Nephron (organoid): ENCODE measurements at regions not wholly inside any gene's neighbourhood (a gene's known extent, or its start where the extent isn't known, plus 50 kb on each side); places are given as distances from the start of the nearest gene placed in this dataset.

Experiments
- H3K27ac Mint-ChIP-seq, 3 experiments: 2 replicates each; pipeline ENCODE4 v1.8.0; 2020; ENCODE audit warnings: mixed read lengths in 3 of 3, mild to moderate bottlenecking in 2 of 3, moderate library complexity in 1 of 3
- H3K27me3 Mint-ChIP-seq: 2 replicates; pipeline ENCODE4 v1.8.0; 2021; ENCODE audit warnings: low read depth, mild to moderate bottlenecking, moderate library complexity, mixed read lengths
- H3K36me3 Mint-ChIP-seq: 2 replicates; pipeline ENCODE4 v1.8.0; 2020; ENCODE audit warnings: low read depth, mixed read lengths
- H3K4me1 Mint-ChIP-seq: 2 replicates; pipeline ENCODE4 v1.8.0; 2020; ENCODE audit warnings: mixed read lengths
- H3K4me3 Mint-ChIP-seq, 3 experiments: 2 replicates each; pipeline ENCODE4 v1.8.0; 2020; ENCODE audit warnings: mild to moderate bottlenecking in 3 of 3, mixed read lengths in 3 of 3, moderate library complexity in 2 of 3
- H3K9me3 Mint-ChIP-seq: 2 replicates; pipeline ENCODE4 v1.8.0; 2020; ENCODE audit warnings: mixed read lengths
- TF ChIP-seq, protein P1 (sequence below), 3 experiments: fragments of 200-600 bp; sonication (generic); IDR thresholded peaks; one replicate each; pipeline ENCODE4 v1.5.0; 2021; ENCODE audit warnings: antibody characterized with exemption in 3 of 3; ENCODE audit not compliant: unreplicated experiment in 3 of 3

DNA sequence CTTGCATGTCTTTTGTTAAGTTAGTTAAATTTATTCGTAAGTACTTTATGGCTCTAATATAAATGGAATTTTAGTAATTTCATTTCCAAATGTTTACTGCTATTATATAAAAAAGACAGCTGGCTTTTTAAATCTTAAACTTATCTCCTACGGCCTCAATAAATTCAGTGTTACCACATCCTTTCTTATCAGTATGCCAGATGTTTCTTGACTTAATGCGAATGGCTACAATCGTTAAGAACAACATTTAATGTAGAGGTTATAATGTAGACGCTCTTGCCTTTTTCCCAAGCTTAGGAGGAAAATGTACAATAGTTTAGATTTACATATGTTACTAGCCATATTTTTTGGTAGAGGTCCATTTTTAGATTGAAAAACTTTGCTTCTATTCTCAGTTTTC is 659.4 kb downstream of the TENT5A start:
- Mint-ChIP-seq H3K36me3 (no peaks in the 10 kb centered on the region), H3K27me3 (no peaks in the 10 kb centered on the region), H3K4me1 (no peaks in the 10 kb centered on the region), H3K9me3 (peaks cover 7% of the 10 kb centered on the region), H3K27ac (no peak overlapping the region), H3K4me3 (no peak overlapping the region)
- TF ChIP-seq, protein P1, sequence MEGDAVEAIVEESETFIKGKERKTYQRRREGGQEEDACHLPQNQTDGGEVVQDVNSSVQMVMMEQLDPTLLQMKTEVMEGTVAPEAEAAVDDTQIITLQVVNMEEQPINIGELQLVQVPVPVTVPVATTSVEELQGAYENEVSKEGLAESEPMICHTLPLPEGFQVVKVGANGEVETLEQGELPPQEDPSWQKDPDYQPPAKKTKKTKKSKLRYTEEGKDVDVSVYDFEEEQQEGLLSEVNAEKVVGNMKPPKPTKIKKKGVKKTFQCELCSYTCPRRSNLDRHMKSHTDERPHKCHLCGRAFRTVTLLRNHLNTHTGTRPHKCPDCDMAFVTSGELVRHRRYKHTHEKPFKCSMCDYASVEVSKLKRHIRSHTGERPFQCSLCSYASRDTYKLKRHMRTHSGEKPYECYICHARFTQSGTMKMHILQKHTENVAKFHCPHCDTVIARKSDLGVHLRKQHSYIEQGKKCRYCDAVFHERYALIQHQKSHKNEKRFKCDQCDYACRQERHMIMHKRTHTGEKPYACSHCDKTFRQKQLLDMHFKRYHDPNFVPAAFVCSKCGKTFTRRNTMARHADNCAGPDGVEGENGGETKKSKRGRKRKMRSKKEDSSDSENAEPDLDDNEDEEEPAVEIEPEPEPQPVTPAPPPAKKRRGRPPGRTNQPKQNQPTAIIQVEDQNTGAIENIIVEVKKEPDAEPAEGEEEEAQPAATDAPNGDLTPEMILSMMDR (IDR thresholded peaks at IDR 0.05; ENCODE audit: unreplicated experiment in 3 of 3), result no peak

DNA sequence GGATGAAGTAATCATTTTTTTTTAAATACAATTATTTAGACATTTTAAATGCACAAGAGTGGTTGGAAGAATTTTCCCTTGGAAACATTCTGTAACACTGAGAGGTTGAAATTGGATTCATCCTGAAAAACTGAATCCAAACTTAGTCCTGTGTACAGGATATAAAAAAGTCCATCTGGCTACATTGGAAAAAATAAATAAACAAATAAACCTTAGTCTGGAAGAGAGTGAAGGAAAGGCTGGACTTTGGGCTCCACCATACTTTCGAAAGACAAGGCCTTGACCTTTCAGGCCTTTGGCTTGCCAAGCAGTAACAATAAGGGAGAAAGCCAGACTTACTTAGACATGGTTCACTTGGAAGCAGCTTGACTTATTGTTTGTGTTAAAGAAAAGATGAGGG is 664.3 kb downstream of the TENT5A start:
- no peak overlapping the region for H3K4me3 Mint-ChIP-seq
- H3K4me1 Mint-ChIP-seq, result no peaks in the 10 kb centered on the region
- H3K36me3 Mint-ChIP-seq, result no peaks in the 10 kb centered on the region
- TF ChIP-seq, protein P1 (IDR thresholded peaks at IDR 0.05; ENCODE audit: unreplicated experiment in 3 of 3), result no peak
- no peaks in the 10 kb centered on the region for H3K9me3 Mint-ChIP-seq
- peak overlapping the region in 1 of 3 experiments; percentile 33 for H3K27ac Mint-ChIP-seq
- H3K27me3 Mint-ChIP-seq, result no peaks in the 10 kb centered on the region

DNA sequence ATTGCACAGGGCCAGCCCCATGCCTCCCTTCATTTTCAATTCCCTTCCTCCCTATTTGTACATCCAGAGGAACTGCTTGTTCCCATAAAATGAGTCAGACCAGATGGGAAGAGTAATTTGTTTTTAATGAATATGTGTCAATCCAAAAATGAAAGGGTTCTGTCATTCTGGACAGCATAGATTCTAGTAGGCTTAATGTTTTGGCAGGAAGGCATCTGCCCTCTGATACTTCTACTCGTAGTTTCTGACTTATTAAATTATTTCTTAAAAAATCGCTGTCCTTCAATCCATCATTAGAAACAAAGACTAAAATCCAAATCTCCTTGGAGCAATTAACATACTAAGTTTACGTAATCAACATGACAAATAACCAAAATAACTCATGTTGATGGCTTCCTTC is 665.5 kb downstream of the TENT5A start:
- H3K27me3 Mint-ChIP-seq, result no peaks in the 10 kb centered on the region
- TF ChIP-seq, protein P1 (IDR thresholded peaks at IDR 0.05; ENCODE audit: unreplicated experiment in 3 of 3), result no peak
- H3K36me3 Mint-ChIP-seq, result no peaks in the 10 kb centered on the region
- H3K4me1 Mint-ChIP-seq, result no peaks in the 10 kb centered on the region
- H3K4me3 Mint-ChIP-seq, result no peak overlapping the region
- no peaks in the 10 kb centered on the region for H3K9me3 Mint-ChIP-seq
- H3K27ac Mint-ChIP-seq, result no peak overlapping the region

DNA sequence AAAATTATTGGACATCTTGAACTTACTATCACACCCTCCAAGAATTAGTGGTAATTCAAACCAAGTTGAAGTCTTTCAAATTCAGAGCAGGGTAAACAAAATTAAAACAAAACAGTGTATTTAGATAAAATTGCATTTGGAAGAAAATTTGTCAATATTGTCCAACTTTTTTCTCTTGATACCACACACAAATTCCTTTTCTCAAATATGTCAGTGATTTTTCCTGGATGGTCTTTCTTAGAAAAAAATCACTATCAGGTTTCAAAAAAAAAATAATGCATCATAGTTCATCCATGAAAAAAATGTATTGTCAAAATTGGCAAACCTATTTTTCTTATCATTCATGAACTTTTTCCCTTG is 667.1 kb downstream of the TENT5A start:
- TF ChIP-seq, protein P1 (IDR thresholded peaks at IDR 0.05; ENCODE audit: unreplicated experiment in 3 of 3), result no peak
- no peaks in the 10 kb centered on the region for H3K27me3 Mint-ChIP-seq
- H3K36me3 Mint-ChIP-seq, result no peaks in the 10 kb centered on the region
- H3K4me1 Mint-ChIP-seq, result no peaks in the 10 kb centered on the region
- no peak overlapping the region for H3K4me3 Mint-ChIP-seq
- H3K27ac Mint-ChIP-seq, result peak overlapping the region in 1 of 3 experiments; percentile 49
- no peaks in the 10 kb centered on the region for H3K9me3 Mint-ChIP-seq

DNA sequence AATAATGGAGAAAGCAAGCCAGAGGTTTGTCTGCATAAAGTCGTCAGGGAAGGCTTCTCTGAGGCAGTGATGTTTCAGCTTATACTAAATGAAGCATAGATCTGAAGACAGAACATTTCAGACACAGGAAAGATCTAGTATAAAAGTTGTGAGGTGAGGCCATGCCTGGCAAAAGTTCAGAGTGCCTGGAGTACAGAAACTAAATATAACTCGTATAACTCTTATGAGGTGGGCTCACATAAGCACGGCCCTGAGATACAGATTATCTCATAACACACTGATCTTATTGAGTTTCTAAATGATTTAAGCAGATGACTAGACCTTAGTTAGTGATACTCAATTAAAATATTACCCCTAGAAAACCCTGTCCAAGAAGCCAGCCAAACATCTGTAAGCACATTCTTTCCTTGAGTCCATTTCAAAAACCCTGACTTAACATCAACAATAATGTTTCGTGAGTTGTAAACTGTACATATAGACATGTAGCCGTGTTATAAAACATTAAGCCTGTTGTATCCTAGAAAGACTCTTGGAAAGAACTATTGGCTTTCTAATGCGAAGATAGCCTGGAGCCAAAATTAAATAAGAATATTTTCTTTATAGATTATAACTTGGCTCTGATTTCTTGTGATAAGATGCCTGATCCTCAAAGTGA is 667.6 kb downstream of the TENT5A start:
- Mint-ChIP-seq H3K4me3 (no peak overlapping the region), H3K9me3 (no peaks in the 10 kb centered on the region), H3K27ac (peak overlapping the region in 2 of 3 experiments; percentile 18 to 49), H3K27me3 (no peaks in the 10 kb centered on the region), H3K36me3 (no peaks in the 10 kb centered on the region), H3K4me1 (no peaks in the 10 kb centered on the region)
- TF ChIP-seq, protein P1 (IDR thresholded peaks at IDR 0.05; ENCODE audit: unreplicated experiment in 3 of 3), result no peak

DNA sequence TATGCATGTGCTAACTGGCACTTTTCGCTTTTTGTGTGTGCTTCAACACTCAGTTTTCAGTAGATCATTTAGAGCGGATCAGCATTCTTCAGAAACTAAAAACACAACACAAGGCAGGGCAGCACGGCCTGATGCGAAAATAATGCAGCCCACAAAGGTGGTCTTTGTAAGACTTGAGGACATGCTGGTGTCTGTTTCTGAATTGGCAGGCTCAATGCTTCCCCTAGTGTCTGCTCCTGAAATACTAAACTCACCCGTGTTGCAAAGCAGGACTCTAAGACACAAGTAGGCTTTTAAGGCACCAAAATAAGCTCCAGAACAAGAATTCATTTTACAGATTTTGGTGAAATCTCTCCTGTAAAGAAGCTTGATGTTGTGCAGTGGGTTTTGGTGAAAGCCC is 676.5 kb downstream of the TENT5A start:
- no peaks in the 10 kb centered on the region for H3K9me3 Mint-ChIP-seq

More for the DNA sequence above, 676.5 kb downstream of the TENT5A start:
- Mint-ChIP-seq H3K4me1 (no peaks in the 10 kb centered on the region), H3K4me3 (no peak overlapping the region), H3K27me3 (no peaks in the 10 kb centered on the region), H3K36me3 (no peaks in the 10 kb centered on the region), H3K27ac (no peak overlapping the region)
- TF ChIP-seq, protein P1 (IDR thresholded peaks at IDR 0.05; ENCODE audit: unreplicated experiment in 3 of 3), result peak; percentile 48 to 60 (median 52)
